K562 (cell line): ENCODE measurements at regions not wholly inside any gene's neighbourhood (a gene's known extent, or its start where the extent isn't known, plus 50 kb on each side); places are given as distances from the start of the nearest gene placed in this dataset.

Source experiments
- KAT8 ChIP-seq: fragments of 450-650 bp; IDR thresholded peaks from 2 replicates; pipeline ENCODE4 v1.6.1; 2016; ENCODE audit warnings: low read depth, mild to moderate bottlenecking
- TEAD4 ChIP-seq, 2 experiments: sonication (generic) in 1 of 2; formaldehyde crosslinking in 1 of 2; IDR thresholded peaks; 2 replicates each; pipeline versions ENCODE4 v1.6.1 to v1.8.0; 2012 to 2022; ENCODE audit warnings: borderline replicate concordance in 1 of 2, inconsistent platforms in 1 of 2, low read length in 1 of 2, mild to moderate bottlenecking in 1 of 2, missing genetic modification reagents in 1 of 2
- ZBTB12 ChIP-seq: fragments of 250-450 bp; sonication (Bioruptor Pico); IDR thresholded peaks from 2 replicates; pipeline ENCODE4 v1.4.0; 2020
- ZNF766 ChIP-seq: fragments of 200-800 bp; sonication (Bioruptor generic); conservative IDR thresholded peaks from 2 replicates; pipeline ENCODE4 v1.6.1; 2016; ENCODE audit warnings: missing genetic modification characterization, missing compliant biosample characterization

DNA sequence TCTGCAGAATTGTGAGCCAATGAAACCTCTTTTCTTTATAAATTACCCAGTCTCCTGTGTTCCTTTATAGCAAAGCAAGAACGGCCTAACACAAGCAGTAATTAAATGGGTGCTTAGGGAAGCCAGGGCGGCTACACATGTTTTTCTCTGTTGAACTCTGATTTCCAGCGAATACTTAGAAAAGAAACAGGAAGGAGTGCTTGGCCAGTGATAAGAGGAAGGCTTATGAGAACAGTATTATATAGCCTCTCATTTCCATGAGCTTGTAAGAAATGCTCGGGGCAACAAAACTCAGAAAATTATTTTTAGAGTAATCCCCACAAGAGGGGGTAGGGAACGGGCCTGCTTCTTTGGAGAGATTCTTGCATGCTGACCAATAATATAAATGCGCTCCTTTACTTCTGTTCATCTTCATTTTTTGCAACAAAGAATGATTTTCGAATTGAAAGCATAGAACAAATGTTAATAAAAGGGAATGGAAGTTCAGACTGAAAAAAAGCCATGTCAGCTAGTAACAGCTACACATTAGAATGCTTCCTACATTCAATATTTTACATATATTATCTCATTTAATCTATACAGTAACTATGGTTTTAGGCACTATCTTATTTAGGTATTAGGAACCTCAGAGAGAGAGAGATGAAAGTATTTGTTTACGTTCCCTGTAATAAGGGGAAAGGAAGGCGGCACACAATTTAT lies 49.7 kb upstream of the CCDC85A start:
- no peak for TF ChIP-seq ZBTB12
- no peak for TF ChIP-seq KAT8
- peak; percentile 71 for TF ChIP-seq TEAD4 (IDR thresholded peaks at IDR 0.05; ENCODE audit: low read length)
- TF ChIP-seq TEAD4 (CRISPR knock-in tag; IDR thresholded peaks at IDR 0.05; ENCODE audit: borderline replicate concordance) = no peak
- no peak for TF ChIP-seq ZNF766 (CRISPR knock-in tag)
